HPDE6-E6E7 (cell line): ENCODE measurements at regions not wholly inside any gene's neighbourhood (a gene's known extent, or its start where the extent isn't known, plus 50 kb on each side); places are given as distances from the start of the nearest gene placed in this dataset.
A peak's percentile ranks its signal among the peaks of the same experiment; 100 is the strongest.
"Not testable (repeated sequence)": the region's sequence is repeated elsewhere in the genome, so short reads cannot be mapped to it uniquely, and the experiment has no call there.

ENCODE experiments used
- DNase-seq: peaks from one replicate; pipeline ENCODE4 v3.0.0; 2011; ENCODE audit warnings: missing footprints; ENCODE audit errors: extremely low spot score

GRCh38 chr10:33038672-33039071 lies 80.6 kb upstream of the ITGB1 start:
- DNase-seq = no peak

- no peak for DNase-seq
Observed at GRCh38 chr10:33037726-33038125, 79.7 kb upstream of the ITGB1 start.

GRCh38 chr10:33036670-33037069 lies 78.6 kb upstream of the ITGB1 start:
- no peak for DNase-seq

- DNase-seq = no peak
Observed at GRCh38 chr10:33035411-33035810, 77.4 kb upstream of the ITGB1 start.

- DNase-seq = no peak
Observed at GRCh38 chr10:33034931-33035330, 76.9 kb upstream of the ITGB1 start.

- DNase-seq = peak; percentile 21
Observed at GRCh38 chr10:33032654-33033151, 74.7 kb upstream of the ITGB1 start.

- DNase-seq = no peak
Observed at GRCh38 chr10:33031815-33032653, 74.0 kb upstream of the ITGB1 start.

GRCh38 chr10:33031171-33031570 lies 73.1 kb upstream of the ITGB1 start:
- no peak for DNase-seq

- not testable (repeated sequence) for DNase-seq
Observed at GRCh38 chr10:33028515-33028914, 70.5 kb upstream of the ITGB1 start.

- DNase-seq = no peak
Observed at GRCh38 chr10:33027088-33027487, 69.1 kb upstream of the ITGB1 start.

- no peak for DNase-seq
Observed at GRCh38 chr10:33026422-33026821, 68.4 kb upstream of the ITGB1 start.

GRCh38 chr10:33025910-33026309 lies 67.9 kb upstream of the ITGB1 start:
- no peak for DNase-seq

- no peak for DNase-seq
Observed at GRCh38 chr10:33025039-33025438, 67.0 kb upstream of the ITGB1 start.

GRCh38 chr10:33022691-33023090 lies 64.7 kb upstream of the ITGB1 start:
- DNase-seq = no peak

- no peak for DNase-seq
Observed at GRCh38 chr10:33022090-33022489, 64.1 kb upstream of the ITGB1 start.

GRCh38 chr10:33016988-33017387 lies 59.0 kb upstream of the ITGB1 start:
- DNase-seq = no peak

- DNase-seq = no peak
Observed at GRCh38 chr10:33015761-33016547, 57.9 kb upstream of the ITGB1 start.

- not testable (repeated sequence) for DNase-seq
Observed at GRCh38 chr10:33013331-33013730, 55.3 kb upstream of the ITGB1 start.

- no peak for DNase-seq
Observed at GRCh38 chr10:33012306-33012705, 54.3 kb upstream of the ITGB1 start.

- DNase-seq = no peak
Observed at GRCh38 chr10:33010132-33011037, 52.4 kb upstream of the ITGB1 start.

- DNase-seq = no peak
Observed at GRCh38 chr10:33009244-33010131, 51.5 kb upstream of the ITGB1 start.
